Esophagus squamous epithelium (tissue), 4 donors: ENCODE measurements at regions not wholly inside any gene's neighbourhood (a gene's known extent, or its start where the extent isn't known, plus 50 kb on each side); places are given as distances from the start of the nearest gene placed in this dataset.

Experiments
- POLR2A ChIP-seq, 4 donors: fragments of 450-650 bp; IDR thresholded peaks; one replicate each; pipeline ENCODE4 v1.6.1; 2017; ENCODE audit warnings: antibody characterized with exemption in 4 of 4, mild to moderate bottlenecking in 4 of 4, moderate library complexity in 3 of 4
- TF ChIP-seq, protein P1 (sequence below), 6 experiments: fragments of 450-650 bp in 4 of 6; fragments of 200-600 bp in 2 of 6; sonication (generic) in 2 of 6; IDR thresholded peaks; one replicate each; pipeline ENCODE4 v1.5.1; 2016 to 2019; ENCODE audit warnings: antibody characterized with exemption in 6 of 6, mild to moderate bottlenecking in 4 of 6, moderate library complexity in 4 of 6

DNA sequence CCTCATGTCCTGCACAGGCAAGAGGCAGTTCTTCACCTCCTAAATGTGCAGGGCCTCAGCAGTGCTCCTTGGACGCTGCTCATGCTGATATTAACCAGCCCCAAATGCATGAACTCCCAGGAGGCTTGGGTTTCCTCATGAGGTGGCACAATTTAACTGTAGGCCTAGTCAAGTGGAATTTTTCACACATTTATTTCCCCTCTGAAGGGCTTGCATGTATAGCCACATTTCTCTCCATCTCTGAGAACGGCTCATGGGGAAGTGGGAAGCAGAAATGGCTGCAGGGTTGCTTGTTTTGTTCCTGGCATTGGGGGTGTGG lies 72.8 kb upstream of the PAX1 start:
- TF ChIP-seq POLR2A (IDR thresholded peaks at IDR 0.05), result no peak
- TF ChIP-seq, protein P1, sequence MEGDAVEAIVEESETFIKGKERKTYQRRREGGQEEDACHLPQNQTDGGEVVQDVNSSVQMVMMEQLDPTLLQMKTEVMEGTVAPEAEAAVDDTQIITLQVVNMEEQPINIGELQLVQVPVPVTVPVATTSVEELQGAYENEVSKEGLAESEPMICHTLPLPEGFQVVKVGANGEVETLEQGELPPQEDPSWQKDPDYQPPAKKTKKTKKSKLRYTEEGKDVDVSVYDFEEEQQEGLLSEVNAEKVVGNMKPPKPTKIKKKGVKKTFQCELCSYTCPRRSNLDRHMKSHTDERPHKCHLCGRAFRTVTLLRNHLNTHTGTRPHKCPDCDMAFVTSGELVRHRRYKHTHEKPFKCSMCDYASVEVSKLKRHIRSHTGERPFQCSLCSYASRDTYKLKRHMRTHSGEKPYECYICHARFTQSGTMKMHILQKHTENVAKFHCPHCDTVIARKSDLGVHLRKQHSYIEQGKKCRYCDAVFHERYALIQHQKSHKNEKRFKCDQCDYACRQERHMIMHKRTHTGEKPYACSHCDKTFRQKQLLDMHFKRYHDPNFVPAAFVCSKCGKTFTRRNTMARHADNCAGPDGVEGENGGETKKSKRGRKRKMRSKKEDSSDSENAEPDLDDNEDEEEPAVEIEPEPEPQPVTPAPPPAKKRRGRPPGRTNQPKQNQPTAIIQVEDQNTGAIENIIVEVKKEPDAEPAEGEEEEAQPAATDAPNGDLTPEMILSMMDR (IDR thresholded peaks at IDR 0.05), result no peak
